ENCODE measurements at regions not wholly inside any gene's neighbourhood (a gene's known extent, or its start where the extent isn't known, plus 50 kb on each side); places are given as distances from the start of the nearest gene placed in this dataset.

DNA sequence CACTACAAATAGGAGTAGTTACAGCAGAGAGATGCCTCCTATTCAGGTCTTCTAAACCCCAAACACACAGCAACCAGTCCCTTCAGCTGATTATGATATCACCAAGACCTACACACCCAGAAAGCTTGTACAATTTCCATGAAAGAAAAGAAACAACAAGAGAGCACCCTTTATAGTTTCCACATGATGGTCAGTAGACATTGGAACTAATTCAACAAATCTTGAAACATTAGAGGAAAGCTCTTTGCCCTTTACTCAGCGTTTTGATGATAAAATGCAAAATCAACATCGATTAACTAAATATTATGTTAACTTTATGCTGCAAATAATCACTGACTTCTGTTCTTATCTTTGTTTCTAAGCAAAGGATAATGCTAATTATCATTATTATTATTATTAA is 393.6 kb upstream of the ID2 start:
- Histone ChIP-seq H3K4me1 (no peaks in the 10 kb centered on the region), H3K36me3 (no peaks in the 10 kb centered on the region), H3K27me3 (no peaks in the 10 kb centered on the region), H3K4me3 (no peak overlapping the region), H3K9me3 (no peaks in the 10 kb centered on the region), H3K27ac (no peak overlapping the region)
- WGBS, 2 donors (ENCODE audit: low coverage in 1 of 2), result 68 to 70% methylated on average over 2 of the region's 2 CpGs
- intact Hi-C loops (cut with DNase I; ENCODE audit: low total_unique reads) (no loop called here), in situ Hi-C loops (cut with MboI; ENCODE audit: low pct_ligation_motif_present in 1 of 4, low pct_unique_long_range_greater_than_20kb in 1 of 4, low sequenced_read_pairs in 3 of 4) (no loop called here)
- TF ChIP-seq, protein P1, sequence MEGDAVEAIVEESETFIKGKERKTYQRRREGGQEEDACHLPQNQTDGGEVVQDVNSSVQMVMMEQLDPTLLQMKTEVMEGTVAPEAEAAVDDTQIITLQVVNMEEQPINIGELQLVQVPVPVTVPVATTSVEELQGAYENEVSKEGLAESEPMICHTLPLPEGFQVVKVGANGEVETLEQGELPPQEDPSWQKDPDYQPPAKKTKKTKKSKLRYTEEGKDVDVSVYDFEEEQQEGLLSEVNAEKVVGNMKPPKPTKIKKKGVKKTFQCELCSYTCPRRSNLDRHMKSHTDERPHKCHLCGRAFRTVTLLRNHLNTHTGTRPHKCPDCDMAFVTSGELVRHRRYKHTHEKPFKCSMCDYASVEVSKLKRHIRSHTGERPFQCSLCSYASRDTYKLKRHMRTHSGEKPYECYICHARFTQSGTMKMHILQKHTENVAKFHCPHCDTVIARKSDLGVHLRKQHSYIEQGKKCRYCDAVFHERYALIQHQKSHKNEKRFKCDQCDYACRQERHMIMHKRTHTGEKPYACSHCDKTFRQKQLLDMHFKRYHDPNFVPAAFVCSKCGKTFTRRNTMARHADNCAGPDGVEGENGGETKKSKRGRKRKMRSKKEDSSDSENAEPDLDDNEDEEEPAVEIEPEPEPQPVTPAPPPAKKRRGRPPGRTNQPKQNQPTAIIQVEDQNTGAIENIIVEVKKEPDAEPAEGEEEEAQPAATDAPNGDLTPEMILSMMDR (IDR thresholded peaks at IDR 0.05), result no peak
- TF ChIP-seq EP300 (IDR thresholded peaks at IDR 0.05; ENCODE audit: low read depth) (no peak), POLR2A (IDR thresholded peaks at IDR 0.05) (no peak), POLR2AphosphoS5 (IDR thresholded peaks at IDR 0.05) (no peak)
- no peak for DNase-seq

DNA sequence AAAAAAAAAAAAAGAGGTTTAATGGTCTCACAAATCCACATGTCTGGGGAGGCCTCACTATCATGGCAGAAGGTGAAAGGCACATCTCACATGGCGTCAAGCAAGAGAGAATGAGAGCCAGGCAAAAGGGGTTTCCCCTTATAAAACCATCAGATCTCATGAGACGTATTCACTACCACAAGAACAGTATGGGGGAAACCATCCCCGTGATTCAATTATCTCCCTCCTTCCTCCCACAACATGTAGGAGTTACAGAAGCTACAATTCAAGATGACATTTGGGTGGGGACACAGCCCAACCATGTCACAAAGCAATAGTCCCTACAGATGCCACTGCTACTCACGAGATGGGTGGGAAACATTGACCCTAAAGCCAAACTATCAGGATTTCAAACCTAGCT is 392.7 kb upstream of the ID2 start:
- H3K9me3 ChIP-seq, result no peaks in the 10 kb centered on the region
- no peaks in the 10 kb centered on the region for H3K4me1 ChIP-seq
- no peaks in the 10 kb centered on the region for H3K27me3 ChIP-seq
- no peaks in the 10 kb centered on the region for H3K36me3 ChIP-seq
- H3K4me3 ChIP-seq, result no peak overlapping the region
- in situ Hi-C loops (cut with MboI; ENCODE audit: low pct_ligation_motif_present in 1 of 4, low pct_unique_long_range_greater_than_20kb in 1 of 4, low sequenced_read_pairs in 3 of 4), result no loop called here
- no peak for DNase-seq
- WGBS, 2 donors (ENCODE audit: low coverage in 1 of 2), result 80 to 81% methylated on average over 1 to 4 of the region's 4 CpGs
- no peak overlapping the region for H3K27ac ChIP-seq
- intact Hi-C loops (cut with DNase I; ENCODE audit: low total_unique reads), result no loop called here
- TF ChIP-seq POLR2AphosphoS5 (IDR thresholded peaks at IDR 0.05), result no peak
- TF ChIP-seq EP300 (IDR thresholded peaks at IDR 0.05; ENCODE audit: low read depth), result no peak
- no peak for TF ChIP-seq POLR2A (IDR thresholded peaks at IDR 0.05)

DNA sequence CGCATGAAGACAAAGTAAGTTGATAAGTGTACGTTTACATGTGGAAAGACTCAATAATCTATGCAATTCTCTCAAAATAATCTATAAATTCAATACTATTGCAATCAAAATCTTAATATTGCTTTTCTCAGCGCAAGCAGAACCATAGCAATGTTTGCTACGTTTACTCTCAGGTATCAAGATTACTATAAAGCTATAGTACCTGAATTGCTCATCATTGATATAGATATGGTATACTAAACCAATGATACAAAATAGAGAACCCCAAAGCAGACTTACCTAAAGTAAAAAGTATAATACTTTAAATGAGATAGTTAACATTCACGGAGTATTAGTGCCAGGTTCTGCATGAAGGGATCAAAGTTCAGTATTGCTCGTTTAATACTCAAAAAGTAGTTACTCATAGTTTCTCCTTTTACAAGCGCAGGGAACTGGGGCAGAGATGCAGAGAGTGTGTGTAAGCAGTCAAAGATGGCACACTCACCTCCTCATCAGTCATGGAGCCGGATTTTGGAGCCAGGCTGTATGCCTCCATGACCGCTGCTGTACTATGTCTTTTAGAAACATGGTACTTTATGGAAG is 391.0 kb upstream of the ID2 start:
- Histone ChIP-seq H3K27ac (no peak overlapping the region), H3K27me3 (no peaks in the 10 kb centered on the region), H3K4me1 (no peaks in the 10 kb centered on the region), H3K36me3 (no peaks in the 10 kb centered on the region), H3K4me3 (no peak overlapping the region), H3K9me3 (no peaks in the 10 kb centered on the region)
- in situ Hi-C loops (cut with MboI; ENCODE audit: low pct_ligation_motif_present in 1 of 4, low pct_unique_long_range_greater_than_20kb in 1 of 4, low sequenced_read_pairs in 3 of 4), result no loop called here
- no peak for DNase-seq
- intact Hi-C loops (cut with DNase I; ENCODE audit: low total_unique reads), result loop anchor here (10.0 kb wide), 1 partner anchor 46 kb away; no protein-coding TSS in a partner anchor
- TF ChIP-seq EP300 (IDR thresholded peaks at IDR 0.05; ENCODE audit: low read depth), result no peak
- TF ChIP-seq, protein P1 (IDR thresholded peaks at IDR 0.05), result no peak
- TF ChIP-seq POLR2AphosphoS5 (IDR thresholded peaks at IDR 0.05), result no peak
- TF ChIP-seq POLR2A (IDR thresholded peaks at IDR 0.05), result no peak
- 76 to 80% methylated on average over 6 to 9 of the region's 9 CpGs for WGBS, 2 donors (ENCODE audit: low coverage in 1 of 2)

DNA sequence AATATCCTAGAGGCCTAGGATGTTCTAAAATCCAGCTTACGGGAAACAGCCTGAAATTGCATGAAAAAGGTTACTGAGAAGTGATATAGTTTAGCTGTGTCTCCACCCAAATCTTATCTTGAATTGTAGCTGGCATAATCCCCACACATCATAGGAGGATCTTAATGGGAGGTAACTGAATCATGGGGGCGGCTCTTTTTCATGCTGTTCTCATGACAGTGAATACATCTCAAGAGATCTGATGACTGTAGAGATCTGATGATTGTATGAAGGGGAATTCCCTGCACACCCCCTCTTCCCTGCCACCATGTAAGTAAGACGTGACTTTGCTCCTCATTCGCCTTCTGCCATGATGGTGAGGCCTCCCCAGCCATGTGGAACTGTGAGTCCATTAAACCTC is 385.6 kb upstream of the ID2 start:
- in situ Hi-C loops (cut with MboI; ENCODE audit: low pct_ligation_motif_present in 1 of 4, low pct_unique_long_range_greater_than_20kb in 1 of 4, low sequenced_read_pairs in 3 of 4), result no loop called here
- Histone ChIP-seq H3K9me3 (no peaks in the 10 kb centered on the region), H3K36me3 (no peaks in the 10 kb centered on the region), H3K27me3 (no peaks in the 10 kb centered on the region), H3K4me1 (no peaks in the 10 kb centered on the region), H3K4me3 (no peak overlapping the region), H3K27ac (no peak overlapping the region)
- WGBS, 2 donors (ENCODE audit: low coverage in 1 of 2), result 90 to 92% methylated on average over 2 to 4 of the region's 4 CpGs
- intact Hi-C loops (cut with DNase I; ENCODE audit: low total_unique reads), result loop anchor here (10.0 kb wide), 1 partner anchor 52 kb away; no protein-coding TSS in a partner anchor
- DNase-seq, result no peak
- TF ChIP-seq, protein P1 (IDR thresholded peaks at IDR 0.05), result no peak
- TF ChIP-seq POLR2A (IDR thresholded peaks at IDR 0.05) (no peak), POLR2AphosphoS5 (IDR thresholded peaks at IDR 0.05) (no peak)
